Mammary epithelial cell (primary cell): ENCODE measurements at regions not wholly inside any gene's neighbourhood (a gene's known extent, or its start where the extent isn't known, plus 50 kb on each side); places are given as distances from the start of the nearest gene placed in this dataset.

Source experiments
- CTCF ChIP-seq, 2 donors: IDR thresholded peaks in 1 of 2; conservative IDR thresholded peaks in 1 of 2; 2 replicates each; pipeline ENCODE4 v1.5.1; 2011 to 2012; ENCODE audit warnings: inconsistent platforms in 2 of 2, low read length in 2 of 2, mild to moderate bottlenecking in 2 of 2, control low read depth in 1 of 2, low read depth in 1 of 2; ENCODE audit not compliant: insufficient read depth in 1 of 2; ENCODE audit errors: extremely low read depth in 1 of 2
- EZH2 ChIP-seq: IDR thresholded peaks from 2 replicates; pipeline ENCODE4 v1.6.1; 2012; ENCODE audit warnings: low read length, inconsistent platforms, borderline replicate concordance

GRCh38 chr12:30822385-30823155 lies 67.8 kb upstream of the CAPRIN2 start:
- TF ChIP-seq CTCF (conservative IDR thresholded peaks at IDR 0.05 in 1 of 2, IDR thresholded peaks at IDR 0.05 in 1 of 2; ENCODE audit: extremely low read depth in 1 of 2, insufficient read depth in 1 of 2, low read depth in 1 of 2, low read length in 2 of 2) = peak in 1 of 2 donors; percentile 14
- no peak for TF ChIP-seq EZH2
